ENCODE measurements at regions not wholly inside any gene's neighbourhood (a gene's known extent, or its start where the extent isn't known, plus 50 kb on each side); places are given as distances from the start of the nearest gene placed in this dataset.

DNA sequence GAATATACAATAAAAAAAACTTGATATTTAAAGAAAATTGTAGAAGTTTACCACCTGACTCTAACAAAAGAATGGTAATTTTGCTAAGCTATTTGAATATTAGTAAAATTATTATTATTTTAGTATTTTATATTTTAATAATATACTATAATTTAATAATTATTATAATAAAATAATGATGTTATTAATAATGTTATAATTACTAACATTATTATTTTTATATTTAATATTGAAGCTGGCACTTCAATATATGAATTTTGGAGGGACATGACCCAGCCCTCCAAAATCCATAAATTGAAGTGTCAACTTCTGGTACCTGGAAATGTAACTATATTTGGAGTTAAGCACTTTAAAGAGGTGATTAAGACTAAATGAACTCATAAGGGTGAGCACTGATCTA lies 486.1 kb upstream of the CDH9 start:
- Histone ChIP-seq H3K27ac (ENCODE audit: low read depth, low read length) (no peak overlapping the region), H2BK20ac (ENCODE audit: low read length) (no peak overlapping the region), H3K23ac (ENCODE audit: insufficient read length) (no peak overlapping the region), H3K36me3 (ENCODE audit: control insufficient read depth in 2 of 4, insufficient read depth in 4 of 4, low read length in 3 of 4) (no peaks in the 10 kb centered on the region), H3K18ac (ENCODE audit: extremely low read depth, low read length) (no peak overlapping the region), H4K5ac (ENCODE audit: insufficient read length, low read depth, low read length) (no peak overlapping the region), H4K91ac (replicated peaks; ENCODE audit: insufficient read length, low read length) (no peak overlapping the region), H3K27me3 (replicated peaks in 1 of 4; ENCODE audit: control insufficient read depth in 3 of 4, extremely low read depth in 1 of 4, insufficient read depth in 3 of 4, low read length in 3 of 4) (no peaks in the 10 kb centered on the region), H3K4me1 (replicated peaks in 1 of 4; ENCODE audit: control insufficient read depth in 3 of 4, insufficient read depth in 4 of 4, low read length in 3 of 4) (no peaks in the 10 kb centered on the region), H4K8ac (ENCODE audit: extremely low read depth, insufficient read depth, low read length) (no peak overlapping the region), H3K4ac (replicated peaks; ENCODE audit: insufficient read length, low read depth, low read length) (no peak overlapping the region), H3K14ac (ENCODE audit: insufficient read length) (no peak overlapping the region), H4K20me1 (replicated peaks in 1 of 2; ENCODE audit: control insufficient read depth in 1 of 2, insufficient read depth in 2 of 2, low read length in 2 of 2) (no peaks in the 10 kb centered on the region), H3K79me2 (ENCODE audit: control insufficient read depth in 1 of 2, insufficient read depth in 2 of 2, low read length in 2 of 2) (no peaks in the 10 kb centered on the region), H2BK5ac (ENCODE audit: low read depth, low read length) (no peak overlapping the region), H2AFZ (ENCODE audit: low read length) (no peak overlapping the region), H3K4me3 (ENCODE audit: extremely low read depth in 1 of 4, insufficient read depth in 2 of 4, low read depth in 3 of 4, low read length in 4 of 4) (no peak overlapping the region), H3K9me3 (ENCODE audit: insufficient read depth in 2 of 2, low read depth in 1 of 2, low read length in 1 of 2) (no peaks in the 10 kb centered on the region), H2AK5ac (ENCODE audit: low read depth, low read length) (no peak overlapping the region), H3K4me2 (ENCODE audit: insufficient read depth in 1 of 2, low read depth in 2 of 2, low read length in 2 of 2) (no peak overlapping the region), H2BK12ac (ENCODE audit: low read depth, low read length) (no peak overlapping the region), H3K56ac (replicated peaks; ENCODE audit: insufficient read length, low read depth, low read length) (no peak overlapping the region), H3K23me2 (ENCODE audit: low read depth, low read length) (no peaks in the 10 kb centered on the region), H3K79me1 (ENCODE audit: low read depth, low read length) (no peaks in the 10 kb centered on the region), H2BK120ac (replicated peaks; ENCODE audit: low read depth, low read length) (no peak overlapping the region), H2BK15ac (ENCODE audit: low read length) (no peak overlapping the region), H3K9ac (replicated peaks in 1 of 4; ENCODE audit: extremely low read depth in 1 of 4, low read depth in 3 of 4, low read length in 3 of 4) (no peak overlapping the region)
- POLR2A ChIA-PET (ENCODE audit: partially characterized antibody): no interaction called here
- no peak for FAIRE-seq
- no peak for DNase-seq (ENCODE audit: low read depth in 1 of 2, low spot score in 2 of 2)
- CTCF ChIA-PET (ENCODE audit: partially characterized antibody): interaction anchor here (0.6 kb wide), 2 partner anchors 430 to 1450 kb away, joined by 3 to 5 read pairs; no protein-coding TSS in a partner anchor
- TF ChIP-seq ASH2L (IDR thresholded peaks at IDR 0.05; ENCODE audit: low read length) (no peak), KDM1A (IDR thresholded peaks at IDR 0.05; ENCODE audit: borderline replicate concordance, low read length) (no peak), KDM4A (IDR thresholded peaks at IDR 0.05; ENCODE audit: low read depth, low read length, severe bottlenecking) (no peak), FOSL1 (IDR thresholded peaks at IDR 0.05; ENCODE audit: insufficient read depth, low read depth, low read length) (no peak), MAFK (IDR thresholded peaks at IDR 0.05; ENCODE audit: low read depth, low read length) (no peak), SIN3A (conservative IDR thresholded peaks at IDR 0.05 in 1 of 2, IDR thresholded peaks at IDR 0.05 in 1 of 2; ENCODE audit: low read depth in 1 of 2, low read length in 2 of 2) (no peak), ZNF274 (IDR thresholded peaks at IDR 0.05; ENCODE audit: borderline replicate concordance, extremely low read depth, low read length) (no peak)
- TF ChIP-seq, protein P1, sequence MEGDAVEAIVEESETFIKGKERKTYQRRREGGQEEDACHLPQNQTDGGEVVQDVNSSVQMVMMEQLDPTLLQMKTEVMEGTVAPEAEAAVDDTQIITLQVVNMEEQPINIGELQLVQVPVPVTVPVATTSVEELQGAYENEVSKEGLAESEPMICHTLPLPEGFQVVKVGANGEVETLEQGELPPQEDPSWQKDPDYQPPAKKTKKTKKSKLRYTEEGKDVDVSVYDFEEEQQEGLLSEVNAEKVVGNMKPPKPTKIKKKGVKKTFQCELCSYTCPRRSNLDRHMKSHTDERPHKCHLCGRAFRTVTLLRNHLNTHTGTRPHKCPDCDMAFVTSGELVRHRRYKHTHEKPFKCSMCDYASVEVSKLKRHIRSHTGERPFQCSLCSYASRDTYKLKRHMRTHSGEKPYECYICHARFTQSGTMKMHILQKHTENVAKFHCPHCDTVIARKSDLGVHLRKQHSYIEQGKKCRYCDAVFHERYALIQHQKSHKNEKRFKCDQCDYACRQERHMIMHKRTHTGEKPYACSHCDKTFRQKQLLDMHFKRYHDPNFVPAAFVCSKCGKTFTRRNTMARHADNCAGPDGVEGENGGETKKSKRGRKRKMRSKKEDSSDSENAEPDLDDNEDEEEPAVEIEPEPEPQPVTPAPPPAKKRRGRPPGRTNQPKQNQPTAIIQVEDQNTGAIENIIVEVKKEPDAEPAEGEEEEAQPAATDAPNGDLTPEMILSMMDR (IDR thresholded peaks at IDR 0.05; ENCODE audit: control extremely low read depth in 1 of 3, insufficient read depth in 1 of 3, low read depth in 1 of 3, low read length in 3 of 3): no peak

Data from H1 (cell line).